GM19351 (cell line): ENCODE measurements at regions not wholly inside any gene's neighbourhood (a gene's known extent, or its start where the extent isn't known, plus 50 kb on each side); places are given as distances from the start of the nearest gene placed in this dataset.

Experiments used
- ATAC-seq: cut with Tn5 transposase; IDR thresholded peaks from one replicate; pipeline ENCODE4 v1.9.1; 2021; ENCODE audit warnings: mild to moderate bottlenecking, moderate library complexity; ENCODE audit not compliant: unreplicated experiment

GRCh38 chr6:22804620-22805261 lies 235.4 kb downstream of the HDGFL1 start:
- ATAC-seq, result no peak

- no peak for ATAC-seq
Observed at GRCh38 chr6:22807261-22807660, 237.9 kb downstream of the HDGFL1 start.

- no peak for ATAC-seq
Observed at GRCh38 chr6:22807818-22808217, 238.5 kb downstream of the HDGFL1 start.

- ATAC-seq, result no peak
Observed at GRCh38 chr6:22808466-22808865, 239.1 kb downstream of the HDGFL1 start.

GRCh38 chr6:22809370-22809769 lies 240.0 kb downstream of the HDGFL1 start:
- no peak for ATAC-seq

- ATAC-seq, result no peak
Observed at GRCh38 chr6:22819209-22819608, 249.8 kb downstream of the HDGFL1 start.

- ATAC-seq, result no peak
Observed at GRCh38 chr6:22821664-22822320, 252.4 kb downstream of the HDGFL1 start.

- ATAC-seq, result no peak
Observed at GRCh38 chr6:22825210-22825609, 255.8 kb downstream of the HDGFL1 start.

- no peak for ATAC-seq
Observed at GRCh38 chr6:22826961-22827360, 257.6 kb downstream of the HDGFL1 start.

- no peak for ATAC-seq
Observed at GRCh38 chr6:22827760-22828159, 258.4 kb downstream of the HDGFL1 start.

- no peak for ATAC-seq
Observed at GRCh38 chr6:22828179-22829062, 259.1 kb downstream of the HDGFL1 start.

GRCh38 chr6:22829070-22829469 lies 259.7 kb downstream of the HDGFL1 start:
- no peak for ATAC-seq

GRCh38 chr6:22830463-22830862 lies 261.1 kb downstream of the HDGFL1 start:
- no peak for ATAC-seq

GRCh38 chr6:22833191-22833590 lies 263.8 kb downstream of the HDGFL1 start:
- no peak for ATAC-seq

GRCh38 chr6:22838345-22838744 lies 269.0 kb downstream of the HDGFL1 start:
- no peak for ATAC-seq

- ATAC-seq, result no peak
Observed at GRCh38 chr6:22845467-22845866, 276.1 kb downstream of the HDGFL1 start.

- no peak for ATAC-seq
Observed at GRCh38 chr6:22848121-22848520, 278.8 kb downstream of the HDGFL1 start.

- ATAC-seq, result no peak
Observed at GRCh38 chr6:22849921-22850320, 280.6 kb downstream of the HDGFL1 start.

GRCh38 chr6:22852101-22852500 lies 282.7 kb downstream of the HDGFL1 start:
- no peak for ATAC-seq

- ATAC-seq, result no peak
Observed at GRCh38 chr6:22873513-22874136, 304.3 kb downstream of the HDGFL1 start.

GRCh38 chr6:22875845-22876244 lies 306.5 kb downstream of the HDGFL1 start:
- ATAC-seq, result no peak
